GM18511 (cell line): ENCODE measurements at regions not wholly inside any gene's neighbourhood (a gene's known extent, or its start where the extent isn't known, plus 50 kb on each side); places are given as distances from the start of the nearest gene placed in this dataset.
A peak's percentile ranks its signal among the peaks of the same experiment; 100 is the strongest.
"Not testable (repeated sequence)": the region's sequence is repeated elsewhere in the genome, so short reads cannot be mapped to it uniquely, and the experiment has no call there.

ENCODE experiments used
- ATAC-seq: cut with Tn5 transposase; IDR thresholded peaks from one replicate; pipeline ENCODE4 v1.9.1; 2021; ENCODE audit warnings: mild to moderate bottlenecking, moderate library complexity; ENCODE audit not compliant: unreplicated experiment

DNA sequence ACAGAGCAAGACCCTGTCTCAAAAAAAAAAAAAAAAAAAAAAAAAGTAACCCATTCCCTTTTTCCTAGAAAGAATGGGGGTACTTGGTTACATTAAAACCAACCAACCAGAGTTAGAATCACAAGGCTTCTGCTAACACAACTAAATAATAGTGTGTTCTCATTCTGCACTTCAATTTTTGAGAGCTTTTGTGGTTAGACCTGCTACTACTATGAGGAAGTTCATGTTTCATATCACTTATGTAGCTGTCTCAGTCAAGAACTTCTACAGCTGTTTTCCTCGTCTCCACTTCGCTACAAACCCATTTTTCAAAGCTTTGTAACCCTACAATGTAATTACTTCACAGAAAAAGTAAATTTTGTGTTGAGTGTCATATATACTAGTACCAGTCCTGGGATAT is 58.3 kb downstream of the PDHA2 start:
- peak; percentile 62 for ATAC-seq

DNA sequence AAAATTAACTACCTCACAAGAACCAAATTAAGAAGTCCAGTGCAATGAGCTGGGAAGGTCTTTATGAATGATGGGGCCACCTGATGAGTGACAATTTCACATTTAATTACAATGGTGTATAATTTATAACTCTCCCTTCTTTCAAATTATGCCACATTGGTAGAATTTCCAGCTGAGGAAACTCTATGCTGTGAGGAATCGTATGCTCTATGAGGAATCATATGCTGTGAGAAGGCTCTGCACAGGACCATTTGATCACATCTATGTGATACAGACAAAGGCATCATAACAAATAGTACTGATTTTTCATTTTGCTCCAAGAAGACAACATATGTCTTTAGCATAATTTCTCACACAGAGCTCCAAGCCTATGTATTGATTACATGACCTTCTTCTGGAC is 69.3 kb downstream of the PDHA2 start:
- ATAC-seq = no peak

DNA sequence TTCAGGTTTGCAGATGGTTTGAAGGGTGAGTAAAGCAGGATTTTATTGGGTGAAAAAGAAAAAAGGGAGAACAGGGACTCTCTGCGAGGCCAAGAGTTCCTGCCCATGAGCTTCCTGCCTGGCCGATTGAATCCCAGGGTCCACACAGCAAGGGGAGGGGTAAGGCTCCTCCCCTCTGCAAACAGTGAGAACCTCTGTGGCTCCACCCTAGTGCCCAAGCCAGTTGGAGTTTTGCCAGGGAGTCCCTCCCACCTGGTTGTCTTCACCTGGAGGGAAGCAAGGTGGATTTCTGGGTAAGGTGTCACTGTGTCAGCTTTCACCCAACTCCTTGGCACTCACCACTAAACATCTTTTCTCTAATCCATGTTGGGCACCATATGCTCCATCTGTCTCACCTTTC is 70.9 kb downstream of the PDHA2 start:
- no peak for ATAC-seq

DNA sequence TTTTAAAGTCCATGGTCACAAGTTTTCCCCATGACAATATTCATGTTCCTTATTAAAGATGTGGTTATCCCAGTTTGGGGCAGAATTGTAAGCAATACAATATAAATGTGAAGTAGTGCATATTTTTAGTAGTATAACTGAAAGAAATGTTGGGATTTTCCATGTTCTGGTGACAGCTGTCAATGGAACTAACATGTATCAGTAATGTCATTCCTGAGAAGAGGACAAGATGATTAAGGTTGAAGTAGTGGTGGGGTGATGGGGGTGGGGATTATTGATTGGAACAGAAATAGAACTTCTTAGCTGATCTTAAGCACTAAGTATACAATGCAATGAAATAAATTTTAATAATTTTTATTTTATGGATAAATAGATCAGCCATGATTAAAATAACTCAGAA is 81.6 kb downstream of the PDHA2 start:
- ATAC-seq = no peak

DNA sequence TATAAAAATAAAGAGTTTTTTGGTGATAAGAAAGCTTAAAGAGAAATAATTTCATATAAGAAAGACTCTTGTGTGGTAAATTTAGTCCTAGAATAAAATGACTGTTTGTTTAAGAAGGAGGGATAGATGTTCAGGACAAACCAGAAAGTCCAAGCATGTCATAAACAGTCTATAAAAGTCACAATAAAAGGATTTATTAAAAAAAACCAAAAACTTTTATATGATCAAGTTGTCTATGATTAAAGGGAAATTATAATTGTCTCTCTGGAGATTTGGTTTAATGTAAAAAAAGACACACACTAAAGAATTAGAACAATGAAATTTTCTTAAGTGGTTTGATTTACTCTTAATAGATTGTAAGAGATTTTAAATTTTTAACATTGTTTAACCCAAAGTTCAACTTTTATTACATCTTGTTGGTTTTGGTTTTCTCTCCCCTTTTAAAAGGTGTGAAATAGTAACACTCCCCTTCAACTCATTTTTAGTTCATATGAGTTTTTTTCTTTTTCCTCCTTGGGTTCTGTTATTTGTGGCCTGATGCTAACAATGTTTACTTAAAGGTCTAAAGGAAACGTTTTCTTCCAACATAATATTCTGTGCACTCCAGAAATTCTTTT is 89.7 kb downstream of the PDHA2 start:
- ATAC-seq = no peak

DNA sequence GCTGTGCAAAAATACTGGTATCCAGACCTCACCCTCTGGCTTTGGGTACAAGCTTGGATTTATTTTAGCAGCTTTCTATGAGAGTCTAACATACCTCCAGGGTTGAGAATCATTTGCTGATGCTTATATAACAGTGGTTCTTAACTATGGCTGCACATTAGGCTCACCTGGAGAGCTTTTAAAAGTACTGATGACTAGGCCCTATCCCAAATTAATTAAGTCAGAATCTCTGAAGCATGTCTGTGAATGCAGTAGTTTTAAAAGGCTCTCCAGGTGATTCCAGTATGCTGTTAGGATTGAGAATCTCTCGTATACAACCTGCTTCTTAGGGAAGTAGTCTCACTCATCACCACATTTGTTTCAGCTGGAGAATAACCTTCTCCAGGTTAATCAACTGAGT is 99.2 kb downstream of the PDHA2 start:
- no peak for ATAC-seq

DNA sequence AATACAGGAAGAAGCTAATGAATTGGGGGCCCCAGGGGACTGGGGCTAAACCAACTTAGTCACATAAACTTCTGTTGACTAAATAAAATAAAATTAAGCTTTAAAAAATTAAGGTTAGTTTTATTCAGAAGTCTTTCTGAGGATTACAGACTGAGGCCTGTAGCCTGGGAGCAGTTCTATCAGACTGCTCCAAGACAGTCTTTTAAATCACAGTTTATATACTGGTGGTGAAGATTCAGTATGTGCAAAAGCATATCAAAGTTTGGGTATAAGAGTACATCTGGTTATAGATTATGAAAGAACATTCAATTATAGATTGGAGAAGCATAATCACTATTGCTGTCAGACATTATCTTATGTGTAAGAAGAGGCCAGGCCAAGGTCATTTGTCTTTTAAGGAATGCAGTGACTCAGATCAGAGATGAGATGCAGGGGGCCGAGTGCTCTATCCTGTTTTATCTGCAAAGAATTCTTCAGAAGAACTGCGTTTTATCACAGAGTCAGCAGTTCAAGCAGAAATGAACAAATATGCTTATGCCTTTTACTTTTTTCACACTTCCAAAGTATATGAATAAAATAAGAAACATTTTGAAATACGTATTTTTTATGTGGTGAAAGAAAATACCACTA is 109.4 kb downstream of the PDHA2 start:
- ATAC-seq = no peak

DNA sequence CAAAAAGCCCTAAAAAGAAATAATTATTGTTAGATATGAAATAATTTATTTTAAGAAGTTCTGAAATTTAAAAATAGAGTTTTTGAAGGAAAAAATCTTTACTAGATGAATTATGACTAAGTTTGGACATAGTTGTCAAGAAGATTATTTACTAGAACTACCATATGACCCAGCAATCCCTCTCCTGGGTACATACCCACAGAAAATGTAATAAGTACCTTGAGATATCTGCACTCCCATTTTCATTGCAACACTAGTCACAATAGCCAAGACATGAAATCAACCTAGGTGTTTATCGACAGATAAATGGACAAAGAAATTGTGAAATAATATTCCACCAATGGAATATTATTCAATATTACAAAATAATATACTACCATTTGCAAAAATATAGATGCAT is 109.9 kb downstream of the PDHA2 start:
- no peak for ATAC-seq

DNA sequence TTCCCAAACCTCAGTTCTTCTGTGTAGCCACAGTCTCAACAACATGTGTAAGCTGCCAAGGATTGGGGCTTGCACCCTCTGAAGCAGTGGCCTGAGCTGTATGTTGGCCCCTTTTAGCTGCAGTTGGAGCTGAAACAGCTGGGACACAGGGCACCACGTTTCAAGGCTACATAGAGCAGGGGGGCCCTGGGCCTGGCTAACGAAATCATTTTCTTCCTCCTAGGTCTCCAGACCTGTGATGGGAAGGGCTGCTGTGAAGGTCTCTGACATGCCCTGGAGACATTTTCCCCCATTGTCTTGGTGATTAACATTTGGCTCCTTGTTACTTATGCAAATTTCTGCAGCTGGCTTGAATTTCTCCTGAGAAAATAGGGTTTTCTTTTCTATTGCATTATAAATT is 112.6 kb downstream of the PDHA2 start:
- ATAC-seq = not testable (repeated sequence)

DNA sequence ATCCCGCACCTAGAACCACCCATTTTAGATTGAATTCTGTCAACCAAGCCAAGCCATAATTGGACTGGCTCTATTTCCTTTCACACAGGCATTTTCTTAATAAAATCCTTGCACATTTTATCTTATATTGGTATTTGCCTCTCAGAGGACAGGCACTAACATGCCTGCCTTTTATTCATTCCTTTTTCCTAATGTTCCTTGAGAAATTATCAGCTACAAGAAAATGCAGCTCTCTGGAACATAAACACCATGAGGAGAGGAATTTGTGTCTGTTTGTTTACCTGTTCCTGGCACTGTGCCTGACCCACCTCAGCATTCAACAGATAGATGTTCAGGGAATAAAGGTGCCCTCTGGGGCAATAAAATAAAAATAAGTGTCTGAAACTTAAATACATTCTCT is 116.2 kb downstream of the PDHA2 start:
- ATAC-seq = no peak

DNA sequence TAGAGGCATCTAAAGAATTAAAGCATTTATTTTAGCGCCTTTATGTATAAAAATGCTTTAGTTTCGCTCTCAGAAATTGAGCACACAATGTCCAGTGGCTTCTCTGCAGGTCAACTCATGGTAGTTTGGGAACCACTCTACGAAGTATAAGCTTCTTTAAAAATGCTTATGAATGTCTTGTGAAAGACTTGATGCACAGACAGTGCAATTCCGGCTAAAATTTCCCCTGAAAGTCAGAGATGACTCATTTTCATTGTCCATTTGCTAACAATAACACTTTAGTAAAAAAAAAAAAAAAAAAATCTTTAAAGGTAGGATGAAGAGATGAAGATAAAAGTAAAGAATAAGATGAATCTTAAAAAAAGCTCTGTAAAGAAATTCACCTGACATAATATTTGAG is 117.2 kb downstream of the PDHA2 start:
- no peak for ATAC-seq

DNA sequence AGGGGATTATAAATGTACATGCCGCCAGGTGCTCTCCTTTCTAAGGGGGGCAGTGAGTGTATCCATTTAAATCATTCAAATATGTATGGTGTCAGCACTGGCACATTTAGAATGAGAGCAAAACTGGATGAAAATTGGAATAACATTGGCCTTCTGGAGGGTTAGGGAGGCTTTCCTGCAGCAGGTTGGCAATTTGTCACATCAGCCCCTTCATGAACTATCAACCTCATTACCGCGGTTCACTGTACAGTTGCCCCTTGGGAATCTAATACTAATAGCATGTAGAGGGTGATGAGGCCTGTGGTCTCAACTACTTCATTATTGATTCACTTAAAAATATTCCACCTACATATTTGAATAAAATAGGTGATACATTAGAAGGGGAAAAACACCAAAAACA is 117.9 kb downstream of the PDHA2 start:
- no peak for ATAC-seq

DNA sequence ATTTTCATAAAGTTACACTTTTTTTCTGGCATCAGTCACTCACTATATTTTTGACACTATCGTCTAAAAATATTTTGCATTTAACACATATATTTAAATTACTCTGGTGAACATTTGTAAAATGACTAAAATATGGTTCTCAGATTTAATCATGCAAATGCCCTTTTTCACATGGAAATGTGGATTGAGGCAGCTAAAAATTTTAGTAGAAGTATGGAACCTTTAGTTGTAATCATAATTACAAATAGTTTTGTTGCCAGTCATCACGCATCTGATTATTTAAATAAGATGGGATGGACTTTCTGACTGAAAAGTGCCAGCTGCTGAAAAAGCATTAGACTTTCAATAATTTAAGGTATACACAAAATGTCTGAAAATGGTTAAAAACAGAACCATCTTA is 119.3 kb downstream of the PDHA2 start:
- ATAC-seq = no peak

DNA sequence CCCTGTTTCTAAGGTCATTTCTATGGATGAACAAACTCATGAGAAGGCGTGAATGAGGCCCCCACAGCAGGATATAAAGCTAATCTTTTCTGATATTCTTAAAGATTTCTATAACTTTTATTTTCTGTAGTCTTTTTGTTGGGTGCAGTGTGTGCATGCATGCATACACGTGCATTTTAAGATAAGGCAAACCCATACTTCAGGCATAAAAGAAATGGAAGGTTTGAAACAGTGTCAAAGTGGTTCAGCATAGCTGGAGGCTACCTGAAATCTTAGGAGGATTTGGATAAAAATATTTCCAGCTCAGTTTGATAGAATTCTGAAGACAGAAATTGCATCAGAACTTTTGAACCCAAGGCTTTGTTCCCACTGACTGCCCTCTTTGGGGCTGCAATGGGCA is 119.7 kb downstream of the PDHA2 start:
- ATAC-seq = no peak

DNA sequence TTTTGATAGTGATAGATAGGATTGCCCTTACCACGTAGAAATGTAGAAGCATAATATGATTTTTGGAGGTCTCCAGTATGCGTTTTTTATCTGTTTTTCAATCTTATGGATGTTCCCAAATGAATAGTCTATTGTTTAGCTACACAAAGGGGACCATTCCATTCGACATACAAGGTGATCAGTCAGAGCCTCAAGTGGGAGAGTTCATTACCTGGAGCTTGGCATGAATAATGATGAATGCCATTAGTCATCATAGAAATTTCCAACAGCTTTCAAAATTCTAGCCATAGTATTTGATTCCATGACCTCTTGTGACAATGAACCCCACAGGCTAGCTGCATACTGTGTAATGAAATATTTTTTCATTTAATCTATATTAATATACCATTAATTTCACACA is 123.6 kb downstream of the PDHA2 start:
- ATAC-seq = no peak

DNA sequence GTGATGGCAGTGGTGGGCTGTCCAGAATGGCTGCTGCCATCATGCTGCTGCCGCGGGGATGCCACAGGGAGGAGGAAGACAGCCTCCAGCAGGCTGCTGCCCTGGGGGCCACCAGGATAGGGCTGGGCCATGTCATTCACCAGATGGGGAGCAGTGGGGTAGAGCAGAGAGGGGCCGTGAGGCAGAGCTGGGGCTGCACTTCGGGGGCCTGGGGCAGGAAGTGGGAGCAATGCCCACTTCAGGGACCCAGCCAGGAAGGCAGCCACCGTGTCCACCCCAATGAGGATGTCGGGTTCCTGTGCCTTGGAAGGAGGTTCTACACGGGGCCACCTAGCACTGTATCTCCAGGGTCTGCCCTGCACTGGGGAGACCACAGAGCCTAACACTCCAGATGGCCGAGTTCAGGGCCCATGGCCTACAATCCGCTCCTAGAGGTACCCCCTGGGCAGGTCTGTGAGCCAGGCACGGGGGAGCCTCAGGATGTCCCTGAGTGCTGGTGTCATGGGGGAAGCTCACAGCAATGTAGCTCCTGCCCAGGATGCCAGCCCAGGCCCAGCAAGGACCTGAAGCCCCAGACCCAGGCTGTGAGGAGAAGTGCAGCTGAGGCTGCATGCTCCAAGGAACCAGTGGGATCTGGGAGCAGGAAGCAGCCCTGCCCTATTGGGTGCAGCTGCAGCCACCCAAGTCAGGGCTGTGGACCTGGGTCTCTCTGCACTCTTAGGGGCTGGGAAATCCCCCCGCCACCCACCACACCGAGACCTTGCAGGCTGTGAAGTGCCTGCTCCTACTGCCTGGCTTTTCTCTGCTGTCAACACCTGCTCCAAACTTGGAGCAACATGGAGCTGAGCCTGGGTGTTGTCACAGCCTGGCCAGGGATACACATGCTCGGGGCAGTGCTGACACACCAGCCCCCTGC is 140.3 kb downstream of the PDHA2 start:
- no peak for ATAC-seq

DNA sequence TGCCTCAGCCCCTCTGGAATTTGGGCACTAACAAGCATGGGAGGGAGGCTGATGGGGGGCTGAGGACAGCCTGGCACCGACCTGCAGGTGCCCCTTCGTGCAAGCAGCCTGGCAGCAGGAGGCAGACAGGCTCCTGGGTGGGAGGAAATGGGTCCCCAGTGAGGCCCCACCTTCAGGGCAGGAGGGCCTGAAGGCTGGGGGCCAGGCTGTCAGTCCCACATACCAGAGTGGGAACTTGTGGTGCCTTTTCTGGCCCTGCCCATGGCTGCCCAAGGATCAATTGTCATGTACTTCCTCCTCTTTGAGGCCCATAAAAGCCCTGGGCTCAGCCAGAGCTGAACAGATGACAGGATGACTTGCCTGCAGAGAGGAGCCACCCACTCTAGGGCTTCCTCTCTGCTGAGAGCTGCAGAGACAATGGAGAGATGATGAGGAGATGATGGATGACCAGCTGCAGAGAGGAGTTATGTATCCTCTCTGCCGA is 141.0 kb downstream of the PDHA2 start:
- no peak for ATAC-seq

DNA sequence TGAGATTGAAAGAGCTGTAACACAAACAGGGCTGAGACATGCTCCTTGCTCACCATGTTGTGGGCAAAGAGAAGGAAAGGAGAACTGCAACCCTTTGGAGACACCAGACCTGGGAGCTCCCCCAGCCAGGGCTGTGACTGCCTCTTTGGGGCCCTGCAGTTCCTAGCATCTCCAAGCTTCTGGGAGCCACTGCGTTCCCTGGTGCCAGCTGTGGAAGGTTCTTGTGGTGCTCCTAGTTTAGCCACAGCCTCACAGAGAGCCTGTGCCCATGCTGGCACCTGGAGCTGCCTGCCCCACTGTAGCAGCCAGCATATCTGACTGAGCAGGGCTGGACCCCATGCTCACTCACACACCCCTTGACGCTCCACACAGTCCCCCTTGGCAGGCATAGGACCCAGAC is 141.7 kb downstream of the PDHA2 start:
- no peak for ATAC-seq

DNA sequence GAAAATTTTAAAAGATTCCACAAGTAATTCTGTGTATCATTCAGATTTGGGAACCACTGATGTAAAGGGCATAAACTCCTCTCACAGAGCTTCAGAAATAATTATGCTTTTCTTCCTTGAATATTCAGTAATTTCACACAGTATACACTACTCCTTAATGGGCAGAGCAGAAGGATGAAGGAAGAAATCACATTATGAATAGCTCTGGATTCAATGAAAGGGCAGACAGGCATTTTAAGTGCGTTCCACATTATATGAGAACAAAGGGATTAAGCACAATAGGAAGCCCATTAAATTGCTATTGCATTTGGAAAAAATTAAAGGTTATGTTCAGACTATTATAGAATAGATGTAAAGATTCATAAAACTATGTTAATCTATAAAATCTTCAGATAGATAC is 142.6 kb downstream of the PDHA2 start:
- no peak for ATAC-seq

DNA sequence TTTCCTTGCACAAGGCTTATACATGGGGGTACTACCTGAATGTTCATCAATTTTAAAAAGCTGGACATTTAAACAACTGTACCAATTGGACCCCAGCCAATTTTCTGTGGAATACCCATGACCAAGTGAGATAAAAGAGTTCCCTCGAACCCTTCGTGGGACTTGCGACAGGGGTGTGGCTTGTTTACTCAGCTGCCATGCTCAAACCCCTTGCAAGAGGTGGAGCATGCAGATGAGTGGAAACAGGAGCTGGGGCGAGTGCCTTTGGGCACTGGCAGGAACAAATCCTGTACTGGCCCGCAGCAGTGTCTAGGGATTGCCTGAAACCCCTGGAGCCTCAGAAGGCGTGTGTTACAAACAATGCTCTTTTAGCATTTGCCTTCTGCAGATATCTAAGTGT is 144.2 kb downstream of the PDHA2 start:
- ATAC-seq = no peak

DNA sequence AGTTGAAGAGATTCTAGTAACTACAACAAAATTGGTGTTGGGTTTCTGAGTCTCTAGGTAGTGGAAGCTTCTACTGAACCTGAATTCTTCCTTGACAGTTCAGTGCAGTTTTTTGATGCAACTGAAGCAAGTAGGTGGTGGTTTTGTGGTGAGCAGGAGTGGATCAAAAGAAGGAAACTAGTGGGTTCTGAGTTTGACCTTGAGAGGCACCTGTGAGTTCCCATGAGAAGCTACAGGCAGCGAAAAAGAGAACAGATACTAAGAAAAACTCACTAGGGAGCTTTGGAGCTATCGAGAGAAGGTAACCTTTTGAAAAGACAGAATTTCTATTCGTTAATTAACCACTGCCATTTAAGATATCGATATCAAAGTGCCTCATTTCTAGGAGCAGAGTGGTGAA is 145.2 kb downstream of the PDHA2 start:
- ATAC-seq = no peak
